ENCODE measurements at regions not wholly inside any gene's neighbourhood (a gene's known extent, or its start where the extent isn't known, plus 50 kb on each side); places are given as distances from the start of the nearest gene placed in this dataset.
A peak's percentile ranks its signal among the peaks of the same experiment; 100 is the strongest.

DNA sequence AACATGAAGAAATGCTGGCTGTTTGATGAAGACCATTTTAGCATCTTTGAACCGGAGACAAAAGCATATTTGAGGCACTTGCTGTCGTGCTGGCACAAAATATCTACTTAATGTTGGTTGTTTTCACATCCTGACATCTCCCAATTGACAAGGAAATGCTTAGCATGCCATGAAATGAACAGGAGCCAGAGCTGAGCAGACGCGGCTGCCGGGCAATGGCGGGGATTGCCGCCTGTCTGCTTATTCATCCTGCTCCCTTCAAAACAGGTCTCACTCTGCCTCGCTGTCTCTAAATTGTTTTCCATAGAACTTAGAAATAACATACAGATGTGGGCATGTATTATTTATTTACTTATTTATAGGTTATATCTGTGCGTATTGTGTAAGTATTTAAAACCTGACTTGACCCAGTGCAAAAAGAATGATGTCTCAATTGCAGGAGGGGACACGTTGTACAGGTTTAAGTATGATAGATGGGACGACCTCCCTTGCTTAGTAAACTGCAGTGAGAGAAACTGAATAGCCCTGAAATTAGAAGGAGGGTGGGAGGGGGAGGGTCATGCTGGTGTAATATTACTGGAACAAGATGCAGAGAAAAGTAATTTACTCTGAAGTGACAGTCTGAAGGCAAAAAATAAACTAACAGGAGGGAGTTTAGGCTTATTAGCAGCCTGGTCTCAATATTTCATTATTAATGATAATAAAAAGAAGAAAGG, 590.4 kb upstream of the PLXNA2 start:
- no peaks in the 10 kb centered on the region for H3K36me3 Mint-ChIP-seq (ENCODE audit: low read depth)

DNA sequence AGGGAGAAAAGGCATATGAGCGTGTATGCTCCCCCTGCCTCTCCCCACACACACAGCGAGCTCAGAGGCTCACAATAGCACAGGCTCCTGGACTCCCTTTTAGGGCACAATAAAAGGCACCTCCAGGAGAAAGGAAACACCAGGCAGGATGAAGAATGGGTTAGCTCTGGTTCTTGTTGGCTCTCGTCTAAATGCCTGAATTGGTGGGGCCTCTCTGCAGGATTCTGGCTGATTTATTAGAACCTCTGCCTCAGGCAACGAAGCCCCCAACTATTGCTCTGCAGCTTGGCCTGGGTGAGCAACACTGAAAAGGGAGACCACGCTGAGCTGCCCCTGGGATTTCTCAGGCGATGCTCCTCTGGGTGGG, 590.9 kb upstream of the PLXNA2 start:
- no peaks in the 10 kb centered on the region for H3F3A ChIP-seq (replicated peaks; ENCODE audit: low read depth)
- H3K4me3 ChIP-seq: no peak overlapping the region
- Mint-ChIP-seq H3K36me3 (ENCODE audit: low read depth) (no peaks in the 10 kb centered on the region), H3K9me3 (no peaks in the 10 kb centered on the region), H3K27me3 (ENCODE audit: insufficient read depth, low read depth, poor library complexity) (peaks cover 3% of the 10 kb centered on the region), H3K4me3 (no peak overlapping the region), H3K4me1 (peaks cover 26% of the 10 kb centered on the region), H3K27ac (no peak overlapping the region)
- H3K36me3 ChIP-seq (ENCODE audit: insufficient read depth): no peaks in the 10 kb centered on the region
- H3K27me3 ChIP-seq (ENCODE audit: insufficient read depth): no peaks in the 10 kb centered on the region
- H4K20me1 ChIP-seq (replicated peaks; ENCODE audit: insufficient read depth): no peaks in the 10 kb centered on the region
- peak; percentile 11 for DNase-seq (ENCODE audit: low spot score)
- peaks cover 16% of the 10 kb centered on the region for H3K4me1 ChIP-seq (ENCODE audit: insufficient read depth)
- H3K4me2 ChIP-seq: no peak overlapping the region
- peak; percentile 84 for ATAC-seq
- peak overlapping the region; percentile 76; the same call in 1 of the 2 replicates for H2AFZ ChIP-seq
- no peak overlapping the region for H3K27ac ChIP-seq (ENCODE audit: low read depth)
- H3K79me2 ChIP-seq (replicated peaks; ENCODE audit: insufficient read depth): no peaks in the 10 kb centered on the region
- 0 out of 2 replicates have a peak, but pooled peaks cover 5% of the 10 kb centered on the region for H3K9me2 ChIP-seq (ENCODE audit: insufficient read depth)
- TF ChIP-seq ZNF331 (CRISPR knock-in tag; IDR thresholded peaks at IDR 0.05; ENCODE audit: low read depth) (no peak), JUNB (IDR thresholded peaks at IDR 0.05; ENCODE audit: unreplicated experiment) (no peak), STAT1 (IDR thresholded peaks at IDR 0.05; ENCODE audit: unreplicated experiment) (no peak), ZNF114 (CRISPR knock-in tag; IDR thresholded peaks at IDR 0.05) (no peak), EZH2phosphoT487 (IDR thresholded peaks at IDR 0.05; ENCODE audit: unreplicated experiment) (no peak), NANOG (IDR thresholded peaks at IDR 0.05; ENCODE audit: borderline replicate concordance) (no peak)

More for the DNA sequence above, 590.4 kb upstream of the PLXNA2 start:
- H4K20me1 ChIP-seq (replicated peaks; ENCODE audit: insufficient read depth): no peaks in the 10 kb centered on the region
- TF ChIP-seq EZH2phosphoT487 (IDR thresholded peaks at IDR 0.05; ENCODE audit: unreplicated experiment) (no peak), POLR2AphosphoS5 (IDR thresholded peaks at IDR 0.05; ENCODE audit: low read depth) (no peak), STAT1 (IDR thresholded peaks at IDR 0.05; ENCODE audit: unreplicated experiment) (no peak), NANOG (IDR thresholded peaks at IDR 0.05; ENCODE audit: borderline replicate concordance) (no peak), EZH2 (IDR thresholded peaks at IDR 0.05; ENCODE audit: low read depth, unreplicated experiment) (no peak), ZNF114 (CRISPR knock-in tag; IDR thresholded peaks at IDR 0.05) (no peak), ZNF331 (CRISPR knock-in tag; IDR thresholded peaks at IDR 0.05; ENCODE audit: low read depth) (no peak), JUNB (IDR thresholded peaks at IDR 0.05; ENCODE audit: unreplicated experiment) (no peak)
- TF ChIP-seq, protein P1, sequence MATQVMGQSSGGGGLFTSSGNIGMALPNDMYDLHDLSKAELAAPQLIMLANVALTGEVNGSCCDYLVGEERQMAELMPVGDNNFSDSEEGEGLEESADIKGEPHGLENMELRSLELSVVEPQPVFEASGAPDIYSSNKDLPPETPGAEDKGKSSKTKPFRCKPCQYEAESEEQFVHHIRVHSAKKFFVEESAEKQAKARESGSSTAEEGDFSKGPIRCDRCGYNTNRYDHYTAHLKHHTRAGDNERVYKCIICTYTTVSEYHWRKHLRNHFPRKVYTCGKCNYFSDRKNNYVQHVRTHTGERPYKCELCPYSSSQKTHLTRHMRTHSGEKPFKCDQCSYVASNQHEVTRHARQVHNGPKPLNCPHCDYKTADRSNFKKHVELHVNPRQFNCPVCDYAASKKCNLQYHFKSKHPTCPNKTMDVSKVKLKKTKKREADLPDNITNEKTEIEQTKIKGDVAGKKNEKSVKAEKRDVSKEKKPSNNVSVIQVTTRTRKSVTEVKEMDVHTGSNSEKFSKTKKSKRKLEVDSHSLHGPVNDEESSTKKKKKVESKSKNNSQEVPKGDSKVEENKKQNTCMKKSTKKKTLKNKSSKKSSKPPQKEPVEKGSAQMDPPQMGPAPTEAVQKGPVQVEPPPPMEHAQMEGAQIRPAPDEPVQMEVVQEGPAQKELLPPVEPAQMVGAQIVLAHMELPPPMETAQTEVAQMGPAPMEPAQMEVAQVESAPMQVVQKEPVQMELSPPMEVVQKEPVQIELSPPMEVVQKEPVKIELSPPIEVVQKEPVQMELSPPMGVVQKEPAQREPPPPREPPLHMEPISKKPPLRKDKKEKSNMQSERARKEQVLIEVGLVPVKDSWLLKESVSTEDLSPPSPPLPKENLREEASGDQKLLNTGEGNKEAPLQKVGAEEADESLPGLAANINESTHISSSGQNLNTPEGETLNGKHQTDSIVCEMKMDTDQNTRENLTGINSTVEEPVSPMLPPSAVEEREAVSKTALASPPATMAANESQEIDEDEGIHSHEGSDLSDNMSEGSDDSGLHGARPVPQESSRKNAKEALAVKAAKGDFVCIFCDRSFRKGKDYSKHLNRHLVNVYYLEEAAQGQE (IDR thresholded peaks at IDR 0.05; ENCODE audit: unreplicated experiment): no peak
- TF ChIP-seq, protein P2, sequence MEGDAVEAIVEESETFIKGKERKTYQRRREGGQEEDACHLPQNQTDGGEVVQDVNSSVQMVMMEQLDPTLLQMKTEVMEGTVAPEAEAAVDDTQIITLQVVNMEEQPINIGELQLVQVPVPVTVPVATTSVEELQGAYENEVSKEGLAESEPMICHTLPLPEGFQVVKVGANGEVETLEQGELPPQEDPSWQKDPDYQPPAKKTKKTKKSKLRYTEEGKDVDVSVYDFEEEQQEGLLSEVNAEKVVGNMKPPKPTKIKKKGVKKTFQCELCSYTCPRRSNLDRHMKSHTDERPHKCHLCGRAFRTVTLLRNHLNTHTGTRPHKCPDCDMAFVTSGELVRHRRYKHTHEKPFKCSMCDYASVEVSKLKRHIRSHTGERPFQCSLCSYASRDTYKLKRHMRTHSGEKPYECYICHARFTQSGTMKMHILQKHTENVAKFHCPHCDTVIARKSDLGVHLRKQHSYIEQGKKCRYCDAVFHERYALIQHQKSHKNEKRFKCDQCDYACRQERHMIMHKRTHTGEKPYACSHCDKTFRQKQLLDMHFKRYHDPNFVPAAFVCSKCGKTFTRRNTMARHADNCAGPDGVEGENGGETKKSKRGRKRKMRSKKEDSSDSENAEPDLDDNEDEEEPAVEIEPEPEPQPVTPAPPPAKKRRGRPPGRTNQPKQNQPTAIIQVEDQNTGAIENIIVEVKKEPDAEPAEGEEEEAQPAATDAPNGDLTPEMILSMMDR (conservative IDR thresholded peaks at IDR 0.05; ENCODE audit: low read depth in 2 of 2): no peak
- Mint-ChIP-seq H3K27ac (no peak overlapping the region), H3K27me3 (ENCODE audit: insufficient read depth, low read depth, poor library complexity) (peaks cover 3% of the 10 kb centered on the region), H3K4me1 (peaks cover 28% of the 10 kb centered on the region), H3K9me3 (no peaks in the 10 kb centered on the region), H3K4me3 (no peak overlapping the region)
- H2AFZ ChIP-seq: peak overlapping the region; percentile 76; the same call in 1 of the 2 replicates
- no peak overlapping the region for H3K4me3 ChIP-seq
- H3K27me3 ChIP-seq (ENCODE audit: insufficient read depth): no peaks in the 10 kb centered on the region
- ATAC-seq (peak; percentile 40), DNase-seq (ENCODE audit: low spot score) (peak; percentile 3)
- no peaks in the 10 kb centered on the region for H3K36me3 ChIP-seq (ENCODE audit: insufficient read depth)
- H3K4me2 ChIP-seq: no peak overlapping the region
- H3K79me2 ChIP-seq (replicated peaks; ENCODE audit: insufficient read depth): no peaks in the 10 kb centered on the region
- 0 out of 2 replicates have a peak, but pooled peaks cover 5% of the 10 kb centered on the region for H3K9me2 ChIP-seq (ENCODE audit: insufficient read depth)
- H3F3A ChIP-seq (replicated peaks; ENCODE audit: low read depth): no peaks in the 10 kb centered on the region
- H3K4me1 ChIP-seq (ENCODE audit: insufficient read depth): peaks cover 16% of the 10 kb centered on the region
- no peak overlapping the region for H3K27ac ChIP-seq (ENCODE audit: low read depth)

Measured in GM23338 (cell line).